Fibroblast of peridontal ligament (primary cell): ENCODE measurements at regions not wholly inside any gene's neighbourhood (a gene's known extent, or its start where the extent isn't known, plus 50 kb on each side); places are given as distances from the start of the nearest gene placed in this dataset.
"Not testable (repeated sequence)": the region's sequence is repeated elsewhere in the genome, so short reads cannot be mapped to it uniquely, and the experiment has no call there.

Experiments used
- DNase-seq: peaks from one replicate; pipeline ENCODE4 v3.0.0-alpha.2; 2010; ENCODE audit errors: extremely low read depth

- no peak for DNase-seq
Observed at GRCh38 chr1:5733596-5733995, 258.6 kb downstream of the NPHP4 start.

- no peak for DNase-seq
Observed at GRCh38 chr1:5731110-5731423, 261.2 kb downstream of the NPHP4 start.

- no peak for DNase-seq
Observed at GRCh38 chr1:5730272-5731109, 261.7 kb downstream of the NPHP4 start.

- DNase-seq: no peak
Observed at GRCh38 chr1:5729636-5730145, 262.5 kb downstream of the NPHP4 start.

GRCh38 chr1:5728663-5729355 is 263.4 kb downstream of the NPHP4 start:
- DNase-seq: no peak

- DNase-seq: no peak
Observed at GRCh38 chr1:5727871-5728643, 264.2 kb downstream of the NPHP4 start.

- no peak for DNase-seq
Observed at GRCh38 chr1:5727191-5727590, 265.0 kb downstream of the NPHP4 start.

GRCh38 chr1:5726586-5727184 is 265.5 kb downstream of the NPHP4 start:
- not testable (repeated sequence) for DNase-seq

- no peak for DNase-seq
Observed at GRCh38 chr1:5725855-5726585, 266.2 kb downstream of the NPHP4 start.

GRCh38 chr1:5725406-5725805 is 266.8 kb downstream of the NPHP4 start:
- DNase-seq: no peak

GRCh38 chr1:5724847-5725246 is 267.4 kb downstream of the NPHP4 start:
- DNase-seq: no peak

- no peak for DNase-seq
Observed at GRCh38 chr1:5722635-5723164, 269.5 kb downstream of the NPHP4 start.

GRCh38 chr1:5721634-5722215 is 270.5 kb downstream of the NPHP4 start:
- DNase-seq: no peak

GRCh38 chr1:5720936-5721335 is 271.3 kb downstream of the NPHP4 start:
- DNase-seq: no peak

GRCh38 chr1:5720484-5720883 is 271.7 kb downstream of the NPHP4 start:
- DNase-seq: no peak

GRCh38 chr1:5720045-5720444 is 272.2 kb downstream of the NPHP4 start:
- DNase-seq: no peak

- no peak for DNase-seq
Observed at GRCh38 chr1:5718831-5719632, 273.2 kb downstream of the NPHP4 start.

GRCh38 chr1:5717031-5717682 is 275.1 kb downstream of the NPHP4 start:
- no peak for DNase-seq

GRCh38 chr1:5716126-5716525 is 276.1 kb downstream of the NPHP4 start:
- no peak for DNase-seq
